HEK293 (cell line): ENCODE measurements at regions not wholly inside any gene's neighbourhood (a gene's known extent, or its start where the extent isn't known, plus 50 kb on each side); places are given as distances from the start of the nearest gene placed in this dataset.

Experiments used
- CTCF ChIA-PET: fragments of 350-600 bp; formaldehyde crosslinking; extraction: SDS; loops from one replicate; lab custom pipeline; 2021; ENCODE audit warnings: antibody characterized with exemption; lab: Yijun Ruan, JAX
- POLR2A ChIA-PET: fragments of 300-600 bp; formaldehyde crosslinking; extraction: SDS; loops from one replicate; lab custom pipeline; 2020; ENCODE audit warnings: antibody characterized with exemption, inconsistent platforms; lab: Yijun Ruan, JAX
- H3K27ac ChIP-seq: fragments of 200-500 bp; sonication (Bioruptor generic); 2 replicates; pipeline ENCODE4 v1.5.1; 2014; ENCODE audit warnings: low read depth, low read length, control low read depth, inconsistent platforms; ENCODE audit errors: extremely low read depth
- H3K36me3 ChIP-seq, 2 experiments: fragments of 200-500 bp in 1 of 2; sonication (Bioruptor generic) in 1 of 2; 1 replicate in 1 of 2; 2 replicates in 1 of 2; pipeline ENCODE4 v1.5.1; 2014 to 2017; ENCODE audit warnings: inconsistent platforms in 2 of 2, low read length in 2 of 2; ENCODE audit not compliant: control insufficient read depth in 2 of 2, insufficient read depth in 1 of 2
- H3K4me1 ChIP-seq: fragments of 200-500 bp; sonication (Bioruptor generic); 2 replicates; pipeline ENCODE4 v1.5.1; 2014; ENCODE audit warnings: mild to moderate bottlenecking, low read length, inconsistent platforms; ENCODE audit not compliant: control insufficient read depth, insufficient read depth
- H3K4me3 ChIP-seq: 2 replicates; pipeline ENCODE4 v1.5.1; 2011; ENCODE audit warnings: low read depth, mild to moderate bottlenecking, control low read depth, low read length, moderate library complexity
- H3K9me3 ChIP-seq: fragments of 200-500 bp; sonication (Bioruptor generic); 2 replicates; pipeline ENCODE4 v1.5.1; 2014; ENCODE audit warnings: low read depth, low read length, inconsistent platforms; ENCODE audit not compliant: control insufficient read depth, insufficient read depth
- GLI2 ChIP-seq: fragments of 450-650 bp; formaldehyde crosslinking; IDR thresholded peaks from 2 replicates; pipeline ENCODE4; 2017; ENCODE audit warnings: missing biosample characterization, missing genetic modification characterization, low read depth, borderline replicate concordance
- HIC1 ChIP-seq: fragments of 450-650 bp; formaldehyde crosslinking; IDR thresholded peaks from 2 replicates; pipeline ENCODE4 v1.5.1; 2016; ENCODE audit warnings: missing biosample characterization, missing genetic modification characterization
- IKZF3 ChIP-seq: fragments of 450-650 bp; IDR thresholded peaks from 2 replicates; pipeline ENCODE4 v1.5.0; 2018; ENCODE audit warnings: missing biosample characterization, mild to moderate bottlenecking, missing genetic modification characterization, moderate library complexity
- OSR2 ChIP-seq: fragments of 450-650 bp; formaldehyde crosslinking; IDR thresholded peaks from 2 replicates; pipeline ENCODE4 v1.5.1; 2016; ENCODE audit warnings: missing biosample characterization, missing genetic modification characterization
- PRDM2 ChIP-seq: fragments of 450-650 bp; formaldehyde crosslinking; IDR thresholded peaks from 2 replicates; pipeline ENCODE4 v1.5.1; 2016; ENCODE audit warnings: missing biosample characterization, missing genetic modification characterization, borderline replicate concordance
- SETDB1 ChIP-seq: IDR thresholded peaks from one replicate; pipeline ENCODE4 v1.6.1; 2017; ENCODE audit warnings: mild to moderate bottlenecking, low read length, moderate library complexity, mixed read lengths; ENCODE audit not compliant: insufficient read length
- ZBTB1 ChIP-seq: fragments of 450-650 bp; formaldehyde crosslinking; IDR thresholded peaks from 2 replicates; pipeline ENCODE4 v1.5.1; 2016; ENCODE audit warnings: missing biosample characterization, missing genetic modification characterization
- ZBTB21 ChIP-seq: fragments of 450-650 bp; formaldehyde crosslinking; IDR thresholded peaks from 2 replicates; pipeline ENCODE4 v1.5.1; 2017; ENCODE audit warnings: missing biosample characterization, missing genetic modification characterization
- ZBTB8A ChIP-seq: fragments of 450-650 bp; formaldehyde crosslinking; IDR thresholded peaks from 2 replicates; pipeline ENCODE4 v1.5.1; 2016; ENCODE audit warnings: missing biosample characterization, missing genetic modification characterization
- ZFP3 ChIP-seq: fragments of 450-650 bp; formaldehyde crosslinking; IDR thresholded peaks from 2 replicates; pipeline ENCODE4 v1.5.1; 2016; ENCODE audit warnings: low read depth, missing biosample characterization, missing genetic modification characterization
- ZNF10 ChIP-seq: fragments of 450-650 bp; formaldehyde crosslinking; IDR thresholded peaks from 2 replicates; pipeline ENCODE4 v1.5.1; 2017; ENCODE audit warnings: missing biosample characterization, missing genetic modification characterization
- ZNF132 ChIP-seq: fragments of 450-650 bp; formaldehyde crosslinking; IDR thresholded peaks from 2 replicates; pipeline ENCODE4 v1.5.1; 2017; ENCODE audit warnings: missing biosample characterization, missing genetic modification characterization, borderline replicate concordance
- ZNF16 ChIP-seq: fragments of 450-650 bp; formaldehyde crosslinking; IDR thresholded peaks from 2 replicates; pipeline ENCODE4 v1.5.1; 2016; ENCODE audit warnings: low read depth, missing biosample characterization, missing genetic modification characterization
- ZNF174 ChIP-seq: fragments of 450-650 bp; formaldehyde crosslinking; IDR thresholded peaks from 2 replicates; pipeline ENCODE4 v1.5.0; 2017; ENCODE audit warnings: missing biosample characterization, mild to moderate bottlenecking, missing genetic modification characterization
- ZNF18 ChIP-seq: fragments of 450-650 bp; formaldehyde crosslinking; IDR thresholded peaks from 2 replicates; pipeline ENCODE4 v1.5.1; 2016; ENCODE audit warnings: missing biosample characterization, missing genetic modification characterization
- ZNF184 ChIP-seq: fragments of 450-650 bp; IDR thresholded peaks from 2 replicates; pipeline ENCODE4 v1.5.1; 2018; ENCODE audit warnings: missing biosample characterization, mild to moderate bottlenecking, missing genetic modification characterization
- ZNF214 ChIP-seq: fragments of 450-650 bp; formaldehyde crosslinking; IDR thresholded peaks from 2 replicates; pipeline ENCODE4 v1.5.1; 2017; ENCODE audit warnings: missing biosample characterization, mild to moderate bottlenecking, missing genetic modification characterization, borderline replicate concordance
- ZNF433 ChIP-seq: fragments of 450-650 bp; formaldehyde crosslinking; IDR thresholded peaks from 2 replicates; pipeline ENCODE4 v1.5.1; 2016; ENCODE audit warnings: missing biosample characterization, missing genetic modification characterization, low read depth
- ZNF530 ChIP-seq: fragments of 450-650 bp; formaldehyde crosslinking; IDR thresholded peaks from 2 replicates; pipeline ENCODE4 v1.5.1; 2016; ENCODE audit warnings: low read depth, missing biosample characterization, missing genetic modification characterization
- ZNF548 ChIP-seq: fragments of 450-650 bp; formaldehyde crosslinking; IDR thresholded peaks from 2 replicates; pipeline ENCODE4 v1.5.1; 2016; ENCODE audit warnings: missing biosample characterization, missing genetic modification characterization
- ZNF677 ChIP-seq: fragments of 450-650 bp; IDR thresholded peaks from 2 replicates; pipeline ENCODE4 v1.5.0; 2018; ENCODE audit warnings: missing biosample characterization, mild to moderate bottlenecking, missing genetic modification characterization, moderate library complexity
- ZNF785 ChIP-seq: fragments of 450-650 bp; formaldehyde crosslinking; IDR thresholded peaks from 2 replicates; pipeline ENCODE4 v1.5.1; 2016; ENCODE audit warnings: missing biosample characterization, missing genetic modification characterization
- ZSCAN4 ChIP-seq: fragments of 450-650 bp; formaldehyde crosslinking; IDR thresholded peaks from 2 replicates; pipeline ENCODE4 v1.5.1; 2017; ENCODE audit warnings: missing biosample characterization, missing genetic modification characterization
- ZXDB ChIP-seq: fragments of 450-650 bp; formaldehyde crosslinking; IDR thresholded peaks from 2 replicates; pipeline ENCODE4 v1.5.1; 2016; ENCODE audit warnings: missing biosample characterization, missing genetic modification characterization

- no peak for TF ChIP-seq HIC1
Observed at GRCh38 chr3:43218156-43218555, 68.2 kb upstream of the SNRK start (continued).

GRCh38 chr3:43217633-43218032 lies 68.7 kb upstream of the SNRK start:
- Histone ChIP-seq H3K27ac (no peak overlapping the region), H3K4me3 (no peak overlapping the region), H3K4me1 (no peaks in the 10 kb centered on the region), H3K9me3 (no peaks in the 10 kb centered on the region), H3K36me3 (no peaks in the 10 kb centered on the region)
- POLR2A ChIA-PET, result no interaction called here
- TF ChIP-seq ZNF214 (tag by site-specific recombination), result no peak
- TF ChIP-seq ZSCAN4 (tag by site-specific recombination), result no peak
- no peak for TF ChIP-seq SETDB1
- TF ChIP-seq IKZF3 (tag by site-specific recombination), result no peak
- no peak for TF ChIP-seq PRDM2 (tag by site-specific recombination)
- no peak for TF ChIP-seq ZNF174 (tag by site-specific recombination)
- CTCF ChIA-PET, result interaction anchor here (0.6 kb wide), 1 partner anchor 281 kb away, joined by 3 read pairs; no protein-coding TSS in a partner anchor

GRCh38 chr3:43217206-43217605 lies 69.1 kb upstream of the SNRK start:
- CTCF ChIA-PET, result interaction anchor here (0.6 kb wide), 1 partner anchor 281 kb away, joined by 3 read pairs; no protein-coding TSS in a partner anchor
- Histone ChIP-seq H3K36me3 (no peaks in the 10 kb centered on the region), H3K4me1 (no peaks in the 10 kb centered on the region), H3K4me3 (no peak overlapping the region), H3K9me3 (no peaks in the 10 kb centered on the region), H3K27ac (no peak overlapping the region)
- POLR2A ChIA-PET, result no interaction called here
- TF ChIP-seq ZNF16 (tag by site-specific recombination), result no peak
- no peak for TF ChIP-seq ZFP3 (tag by site-specific recombination)
- TF ChIP-seq ZXDB (tag by site-specific recombination), result no peak
- no peak for TF ChIP-seq ZNF184 (tag by site-specific recombination)
- no peak for TF ChIP-seq ZBTB8A (tag by site-specific recombination)
- TF ChIP-seq ZBTB1 (tag by site-specific recombination), result no peak
- no peak for TF ChIP-seq ZNF548
- no peak for TF ChIP-seq GLI2
- no peak for TF ChIP-seq ZBTB21 (tag by site-specific recombination)
- TF ChIP-seq ZNF433 (tag by site-specific recombination), result no peak
- TF ChIP-seq ZNF530 (tag by site-specific recombination), result no peak
- TF ChIP-seq ZNF785 (tag by site-specific recombination), result no peak
- TF ChIP-seq ZNF677 (tag by site-specific recombination), result no peak
- no peak for TF ChIP-seq ZNF18 (tag by site-specific recombination)
- TF ChIP-seq ZNF10 (tag by site-specific recombination), result no peak
- TF ChIP-seq ZNF132 (tag by site-specific recombination), result no peak
- TF ChIP-seq ZNF174 (tag by site-specific recombination), result no peak
- no peak for TF ChIP-seq OSR2 (tag by site-specific recombination)
